ENCODE measurements at regions not wholly inside any gene's neighbourhood (a gene's known extent, or its start where the extent isn't known, plus 50 kb on each side); places are given as distances from the start of the nearest gene placed in this dataset.

GRCh38 chr4:108240366-108240765, 71.6 kb upstream of the LEF1 start:
- H3K9me3 Mint-ChIP-seq (ENCODE audit: low read depth): no peaks in the 10 kb centered on the region
- no peaks in the 10 kb centered on the region for H3K36me3 Mint-ChIP-seq (ENCODE audit: insufficient read depth)
- TF ChIP-seq CTCF (IDR thresholded peaks at IDR 0.05; ENCODE audit: unreplicated experiment): no peak
- no peaks in the 10 kb centered on the region for H3K4me1 Mint-ChIP-seq (ENCODE audit: low read depth)
- peaks cover 8% of the 10 kb centered on the region for H3K27me3 Mint-ChIP-seq
- no peak overlapping the region for H3K4me3 Mint-ChIP-seq (ENCODE audit: low read depth)
- no peak for DNase-seq (ENCODE audit: low spot score, unreplicated experiment)
- no peak overlapping the region for H3K27ac Mint-ChIP-seq

GRCh38 chr4:108237693-108238092, 69.0 kb upstream of the LEF1 start:
- DNase-seq (ENCODE audit: low spot score, unreplicated experiment): no peak
- Mint-ChIP-seq H3K4me1 (ENCODE audit: low read depth) (no peaks in the 10 kb centered on the region), H3K4me3 (ENCODE audit: low read depth) (no peak overlapping the region), H3K27ac (no peak overlapping the region), H3K9me3 (ENCODE audit: low read depth) (peaks cover 7% of the 10 kb centered on the region), H3K27me3 (peaks cover 8% of the 10 kb centered on the region), H3K36me3 (ENCODE audit: insufficient read depth) (no peaks in the 10 kb centered on the region)
- no peak for TF ChIP-seq CTCF (IDR thresholded peaks at IDR 0.05; ENCODE audit: unreplicated experiment)

GRCh38 chr4:108236264-108236663, 67.5 kb upstream of the LEF1 start:
- H3K36me3 Mint-ChIP-seq (ENCODE audit: insufficient read depth): no peaks in the 10 kb centered on the region
- TF ChIP-seq CTCF (IDR thresholded peaks at IDR 0.05; ENCODE audit: unreplicated experiment): no peak
- H3K4me3 Mint-ChIP-seq (ENCODE audit: low read depth): no peak overlapping the region
- no peak overlapping the region for H3K27ac Mint-ChIP-seq
- H3K4me1 Mint-ChIP-seq (ENCODE audit: low read depth): no peaks in the 10 kb centered on the region
- no peak for DNase-seq (ENCODE audit: low spot score, unreplicated experiment)
- H3K9me3 Mint-ChIP-seq (ENCODE audit: low read depth): peaks cover 16% of the 10 kb centered on the region
- peaks cover 8% of the 10 kb centered on the region for H3K27me3 Mint-ChIP-seq

GRCh38 chr4:108227923-108228322, 59.2 kb upstream of the LEF1 start:
- Mint-ChIP-seq H3K4me1 (ENCODE audit: low read depth) (no peaks in the 10 kb centered on the region), H3K4me3 (ENCODE audit: low read depth) (no peak overlapping the region), H3K36me3 (ENCODE audit: insufficient read depth) (no peaks in the 10 kb centered on the region), H3K9me3 (ENCODE audit: low read depth) (peaks cover 10% of the 10 kb centered on the region), H3K27ac (no peak overlapping the region), H3K27me3 (no peaks in the 10 kb centered on the region)
- no peak for DNase-seq (ENCODE audit: low spot score, unreplicated experiment)
- TF ChIP-seq CTCF (IDR thresholded peaks at IDR 0.05; ENCODE audit: unreplicated experiment): no peak

GRCh38 chr4:108224611-108225053, 55.9 kb upstream of the LEF1 start:
- DNase-seq (ENCODE audit: low spot score, unreplicated experiment): no peak
- Mint-ChIP-seq H3K4me1 (ENCODE audit: low read depth) (no peaks in the 10 kb centered on the region), H3K27me3 (no peaks in the 10 kb centered on the region), H3K27ac (no peak overlapping the region), H3K9me3 (ENCODE audit: low read depth) (no peaks in the 10 kb centered on the region), H3K36me3 (ENCODE audit: insufficient read depth) (no peaks in the 10 kb centered on the region), H3K4me3 (ENCODE audit: low read depth) (no peak overlapping the region)
- no peak for TF ChIP-seq CTCF (IDR thresholded peaks at IDR 0.05; ENCODE audit: unreplicated experiment)

Data from progenitor cell of endocrine pancreas (in vitro differentiated cells).